Thymus (tissue), 11 donors: ENCODE measurements at regions not wholly inside any gene's neighbourhood (a gene's known extent, or its start where the extent isn't known, plus 50 kb on each side); places are given as distances from the start of the nearest gene placed in this dataset.

Experiments
- DNase-seq, 9 donors: peaks; one replicate each; pipeline ENCODE4 v3.0.0-alpha.2; 2013; ENCODE audit warnings: low spot score in 9 of 9, low read depth in 6 of 9, missing footprints in 1 of 9
- H3K27ac ChIP-seq, 2 donors: one replicate each; pipeline ENCODE4 v1.5.1; 2013; ENCODE audit warnings: control low read depth in 1 of 2, low read depth in 1 of 2, low read length in 1 of 2, mild to moderate bottlenecking in 1 of 2, moderate library complexity in 1 of 2
- H3K27me3 ChIP-seq, 2 donors: one replicate each; pipeline ENCODE4 v1.5.1; 2013; ENCODE audit warnings: low read length in 1 of 2; ENCODE audit not compliant: control insufficient read depth in 2 of 2, insufficient read depth in 1 of 2
- H3K36me3 ChIP-seq, 2 donors: one replicate each; pipeline ENCODE4 v1.5.1; 2013; ENCODE audit warnings: low read length in 1 of 2, mild to moderate bottlenecking in 1 of 2, moderate library complexity in 1 of 2; ENCODE audit not compliant: control insufficient read depth in 2 of 2, insufficient read depth in 2 of 2
- H3K4me1 ChIP-seq, 2 donors: one replicate each; pipeline ENCODE4 v1.5.1; 2013; ENCODE audit warnings: low read length in 2 of 2; ENCODE audit not compliant: control insufficient read depth in 2 of 2, insufficient read depth in 2 of 2
- H3K4me3 ChIP-seq, 2 donors: one replicate each; pipeline ENCODE4 v1.5.1; 2013; ENCODE audit warnings: low read length in 2 of 2, control low read depth in 1 of 2, mild to moderate bottlenecking in 1 of 2
- H3K9me3 ChIP-seq, 2 donors: one replicate each; pipeline ENCODE4 v1.5.1; 2013; ENCODE audit warnings: low read length in 1 of 2, mild to moderate bottlenecking in 1 of 2; ENCODE audit not compliant: control insufficient read depth in 2 of 2, insufficient read depth in 1 of 2
- WGBS: extraction: QIAGEN DNeasy Blood & Tissue Kit; methylation state at CpG from one replicate; pipeline ENCODE4 v1.1.7; 2013; 5-methylcytosine and 5-hydroxymethylcytosine counted together
- donor health status: healthy.

DNA sequence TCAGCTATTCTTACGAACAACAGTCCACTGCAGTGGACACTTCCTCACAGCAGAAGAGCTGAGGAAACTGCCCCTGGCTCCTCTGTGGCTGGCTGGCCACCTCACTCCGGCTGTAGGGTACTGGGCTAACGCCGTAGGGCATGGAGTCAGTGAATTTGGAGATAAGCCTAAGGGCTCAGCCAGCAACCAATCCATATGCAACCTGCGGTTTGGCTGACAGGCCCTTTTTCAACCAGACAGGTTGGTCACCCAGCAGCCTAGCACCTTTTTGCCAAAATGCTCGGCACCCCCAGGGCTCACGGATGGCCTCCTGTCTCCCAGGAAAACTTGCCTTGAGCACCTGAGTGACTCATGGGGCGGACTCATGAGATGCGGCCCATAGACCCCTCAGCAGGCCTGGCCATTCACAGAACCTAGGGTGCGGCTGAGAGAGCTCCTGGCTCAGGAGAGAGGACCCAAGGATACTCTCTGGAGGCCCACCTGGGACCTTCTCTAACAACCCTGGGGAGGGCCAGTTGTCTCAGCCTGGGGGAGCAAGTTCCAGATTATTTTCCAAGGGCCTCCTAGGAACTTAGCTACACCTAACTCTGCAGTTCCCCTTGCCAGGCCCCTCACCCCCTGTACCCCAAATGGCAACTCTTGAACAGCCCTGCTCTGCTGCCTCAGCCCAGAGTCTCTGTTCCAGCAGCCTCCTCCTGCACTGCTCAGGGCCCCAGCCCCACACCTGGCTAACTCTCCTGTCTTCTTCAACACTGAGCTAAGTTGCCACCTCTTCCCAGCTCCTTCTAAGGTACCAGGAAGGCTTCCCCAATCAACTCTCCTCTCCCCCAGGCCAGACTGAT lies 252.1 kb downstream of the CYP26B1 start:
- Histone ChIP-seq H3K27ac (no peak overlapping the region), H3K4me1 (no peaks in the 10 kb centered on the region), H3K9me3 (no peaks in the 10 kb centered on the region), H3K36me3 (no peaks in the 10 kb centered on the region), H3K4me3 (no peak overlapping the region), H3K27me3 (no peaks in the 10 kb centered on the region)
- WGBS, result 94% methylated on average over 10 of the region's 10 CpGs
- no peak for DNase-seq

DNA sequence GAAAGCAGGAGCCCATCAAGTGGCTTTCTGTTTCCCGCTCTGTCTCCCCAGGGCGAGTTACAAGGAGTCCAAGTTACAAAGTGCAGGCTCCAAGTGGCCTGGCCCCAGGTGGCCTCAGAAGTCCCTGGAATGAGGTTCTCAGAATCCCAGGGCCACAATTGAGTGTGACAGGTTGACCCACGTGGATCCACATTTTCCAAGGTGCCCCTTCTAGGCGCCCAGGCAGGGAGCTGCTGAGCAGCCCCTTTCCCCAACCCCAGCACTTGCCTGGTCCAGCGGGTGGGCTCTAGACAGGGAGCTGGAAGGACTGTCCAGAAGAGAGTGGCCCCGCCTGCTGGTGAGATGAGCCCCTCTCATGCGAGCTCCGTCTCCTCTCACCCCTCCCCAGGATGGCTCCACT lies 253.4 kb downstream of the CYP26B1 start:
- no peak for DNase-seq
- H3K4me1 ChIP-seq, result no peaks in the 10 kb centered on the region
- no peak overlapping the region for H3K4me3 ChIP-seq
- H3K27ac ChIP-seq, result no peak overlapping the region
- H3K27me3 ChIP-seq, result no peaks in the 10 kb centered on the region
- no peaks in the 10 kb centered on the region for H3K36me3 ChIP-seq
- H3K9me3 ChIP-seq, result no peaks in the 10 kb centered on the region
- WGBS, result 90% methylated on average over 8 of the region's 8 CpGs

DNA sequence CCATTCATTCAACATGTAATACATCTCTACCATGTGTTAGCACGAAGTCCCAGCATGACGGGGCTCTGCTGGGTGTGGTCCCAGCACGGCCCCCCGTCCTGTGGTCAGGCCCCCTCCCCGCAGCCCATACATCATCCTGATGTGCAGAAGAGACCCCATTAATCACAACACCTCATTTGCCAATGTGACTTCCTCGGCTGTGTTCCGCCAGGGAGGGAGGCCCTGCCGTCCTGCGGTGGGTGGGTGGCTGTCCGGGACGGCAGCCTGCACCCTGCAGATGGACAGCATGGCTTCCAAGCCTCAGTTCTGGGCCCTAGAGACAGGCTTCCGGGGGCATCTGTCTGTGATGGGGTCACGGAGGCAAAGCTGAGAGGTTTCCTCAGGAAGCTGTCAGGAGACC lies 254.0 kb downstream of the CYP26B1 start:
- Histone ChIP-seq H3K4me3 (no peak overlapping the region), H3K27ac (no peak overlapping the region), H3K36me3 (no peaks in the 10 kb centered on the region), H3K9me3 (no peaks in the 10 kb centered on the region), H3K4me1 (no peaks in the 10 kb centered on the region), H3K27me3 (no peaks in the 10 kb centered on the region)
- 77% methylated on average over 13 of the region's 13 CpGs for WGBS
- no peak for DNase-seq

DNA sequence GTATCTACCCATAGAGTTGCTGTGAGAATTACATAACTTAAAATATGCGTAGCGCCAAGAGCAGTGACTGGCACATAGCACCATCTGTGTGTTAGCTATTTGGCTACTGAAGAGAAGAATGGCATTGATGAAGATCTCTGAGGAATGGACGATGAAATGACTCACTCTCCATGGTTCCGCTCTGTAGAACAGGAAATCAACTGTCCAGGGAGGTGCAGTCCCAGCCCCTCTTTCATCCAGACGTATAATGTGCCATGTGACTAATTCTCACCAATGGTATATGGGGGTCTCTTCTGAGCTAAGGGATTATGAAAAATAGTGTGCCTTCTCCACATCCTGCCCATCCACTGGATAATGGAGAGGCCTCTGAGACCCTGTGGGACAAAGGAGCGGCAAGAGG lies 254.8 kb downstream of the CYP26B1 start:
- Histone ChIP-seq H3K27ac (no peak overlapping the region), H3K4me3 (no peak overlapping the region), H3K36me3 (no peaks in the 10 kb centered on the region), H3K9me3 (no peaks in the 10 kb centered on the region), H3K4me1 (no peaks in the 10 kb centered on the region), H3K27me3 (no peaks in the 10 kb centered on the region)
- 95% methylated on average over 6 of the region's 6 CpGs for WGBS
- no peak for DNase-seq

DNA sequence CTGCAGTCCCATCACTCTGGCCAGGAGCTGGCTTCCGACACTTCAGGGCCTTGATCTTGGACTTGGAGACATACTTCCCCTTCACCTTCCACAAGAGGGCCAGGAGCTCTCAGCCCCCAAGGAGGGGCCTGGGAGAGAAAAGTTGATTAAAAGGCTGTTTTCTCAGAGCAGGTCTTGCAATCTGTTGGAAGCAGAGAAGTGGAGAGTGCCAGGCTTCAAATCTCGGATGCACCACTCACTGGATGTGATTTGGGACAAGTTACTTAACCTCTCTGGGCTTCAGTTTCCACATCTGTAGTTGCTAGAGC lies 255.3 kb downstream of the CYP26B1 start:
- DNase-seq, result no peak

DNA sequence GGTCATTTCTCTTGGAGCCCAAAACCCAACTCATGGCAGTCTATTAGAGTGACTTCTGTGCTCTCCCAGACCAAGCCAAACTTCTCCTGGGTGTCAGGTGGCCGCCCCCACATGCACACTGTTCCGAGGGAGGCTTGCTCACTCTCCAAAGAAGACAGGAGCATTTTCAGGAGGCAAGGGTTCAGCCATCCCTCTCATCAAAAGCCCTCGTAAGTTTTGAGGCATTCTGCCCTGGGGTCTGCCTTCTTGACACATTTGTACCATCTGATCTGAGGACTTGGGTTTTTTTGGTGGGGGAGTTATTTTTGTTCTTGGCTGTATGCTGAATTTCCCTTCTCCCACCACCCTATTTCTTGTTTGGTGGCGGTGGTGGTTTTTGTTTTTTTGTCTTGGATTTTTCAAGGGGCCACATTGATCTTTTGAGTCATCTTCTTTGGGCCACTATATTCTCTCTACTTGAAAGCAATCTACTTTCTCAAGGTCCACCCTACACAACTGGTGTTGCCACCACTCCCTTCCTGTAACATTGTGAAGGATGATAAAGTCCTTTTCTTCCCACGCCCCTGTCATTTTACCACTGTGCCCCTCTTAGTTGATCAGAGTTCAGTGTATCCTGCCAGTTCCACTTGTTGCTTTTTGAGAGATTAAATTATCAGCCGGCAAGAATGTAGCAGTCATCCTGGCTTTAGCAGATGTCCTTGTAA lies 255.8 kb downstream of the CYP26B1 start:
- H3K27ac ChIP-seq, result no peak overlapping the region
- no peaks in the 10 kb centered on the region for H3K27me3 ChIP-seq
- no peak overlapping the region for H3K4me3 ChIP-seq
- DNase-seq, result no peak
- H3K9me3 ChIP-seq, result no peaks in the 10 kb centered on the region
- no peaks in the 10 kb centered on the region for H3K4me1 ChIP-seq
- 93% methylated on average over 6 of the region's 6 CpGs for WGBS
- H3K36me3 ChIP-seq, result no peaks in the 10 kb centered on the region

More for the DNA sequence above, 255.3 kb downstream of the CYP26B1 start:
- Histone ChIP-seq H3K9me3 (no peaks in the 10 kb centered on the region), H3K4me3 (no peak overlapping the region), H3K27me3 (no peaks in the 10 kb centered on the region), H3K27ac (no peak overlapping the region), H3K36me3 (no peaks in the 10 kb centered on the region), H3K4me1 (no peaks in the 10 kb centered on the region)
- 91% methylated on average over 2 of the region's 2 CpGs for WGBS

DNA sequence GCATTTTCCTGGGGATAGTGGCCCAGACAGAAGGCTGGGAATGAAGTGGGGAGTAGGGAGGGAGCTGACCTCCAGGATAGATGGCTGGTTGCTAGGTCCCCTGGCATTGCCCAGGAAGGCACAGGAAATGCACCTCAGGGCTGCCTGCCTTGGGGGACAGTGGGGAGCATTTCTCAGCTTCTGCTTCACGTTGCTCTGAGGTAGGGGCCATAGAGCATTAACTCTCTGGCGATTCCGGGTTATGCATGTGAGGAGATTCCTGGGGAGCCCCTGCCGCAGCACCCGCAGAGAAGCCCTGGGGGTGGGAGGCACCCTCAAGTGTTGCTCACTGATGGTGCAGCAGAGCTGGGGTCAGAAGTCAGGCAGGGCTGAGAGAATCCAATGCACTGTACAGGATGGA lies 256.5 kb downstream of the CYP26B1 start:
- H3K27ac ChIP-seq, result no peak overlapping the region
- no peak for DNase-seq
- WGBS, result 78% methylated on average over 5 of the region's 5 CpGs

DNA sequence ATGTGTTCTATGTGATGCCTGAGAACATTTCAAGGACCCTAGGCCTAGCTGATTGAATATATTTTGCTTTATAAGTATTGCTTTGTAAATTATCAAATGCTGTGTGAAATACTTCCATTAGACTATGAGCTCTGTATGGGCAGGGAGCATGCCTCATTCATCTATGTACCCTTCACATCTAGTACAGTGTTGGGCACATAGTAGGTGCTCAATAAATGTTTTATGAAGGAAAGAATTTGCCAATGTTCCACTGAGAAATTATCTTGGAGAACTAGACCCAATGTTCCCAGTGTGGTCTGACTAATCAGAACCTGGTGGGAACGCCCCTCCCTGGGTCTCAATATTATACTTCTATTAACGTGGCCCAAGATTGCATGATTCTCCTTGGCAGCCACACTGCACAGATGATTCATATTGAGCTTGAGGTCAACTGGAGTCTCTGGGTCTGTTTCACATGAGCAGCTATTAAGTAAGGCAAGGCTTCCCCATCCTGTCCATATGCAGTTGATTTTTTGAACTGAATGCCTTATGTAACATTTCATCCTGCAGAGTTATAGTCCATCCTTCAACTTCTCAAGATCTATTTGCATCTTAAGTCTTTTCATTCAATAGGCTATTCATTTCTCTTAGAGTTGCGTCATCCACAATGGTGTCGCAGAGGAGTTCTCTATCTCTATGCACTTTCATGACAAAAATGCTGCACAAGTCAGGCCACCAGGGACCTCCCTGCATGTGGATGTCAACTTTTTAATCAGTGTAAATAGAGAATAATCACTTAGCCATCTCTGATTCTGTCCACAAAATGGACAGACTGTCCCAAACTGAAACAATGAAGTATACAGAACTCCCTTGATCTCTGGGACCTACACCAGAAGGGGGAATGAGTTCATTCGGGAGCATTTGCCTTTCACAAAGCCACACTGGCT lies 257.6 kb downstream of the CYP26B1 start:
- no peaks in the 10 kb centered on the region for H3K4me1 ChIP-seq
- H3K4me3 ChIP-seq, result no peak overlapping the region
- WGBS, result 91% methylated on average over 5 of the region's 5 CpGs
- no peaks in the 10 kb centered on the region for H3K27me3 ChIP-seq
- no peaks in the 10 kb centered on the region for H3K36me3 ChIP-seq
- DNase-seq, result no peak
- no peaks in the 10 kb centered on the region for H3K9me3 ChIP-seq
- H3K27ac ChIP-seq, result no peak overlapping the region

More for the DNA sequence above, 256.5 kb downstream of the CYP26B1 start:
- Histone ChIP-seq H3K4me1 (no peaks in the 10 kb centered on the region), H3K9me3 (no peaks in the 10 kb centered on the region), H3K4me3 (no peak overlapping the region), H3K27me3 (no peaks in the 10 kb centered on the region), H3K36me3 (no peaks in the 10 kb centered on the region)
